GM21717 (cell line): ENCODE measurements at regions not wholly inside any gene's neighbourhood (a gene's known extent, or its start where the extent isn't known, plus 50 kb on each side); places are given as distances from the start of the nearest gene placed in this dataset.
"Not testable (repeated sequence)": the region's sequence is repeated elsewhere in the genome, so short reads cannot be mapped to it uniquely, and the experiment has no call there.

ENCODE experiments used
- ATAC-seq: cut with Tn5 transposase; IDR thresholded peaks from one replicate; pipeline ENCODE4 v1.9.1; 2021; ENCODE audit warnings: mild to moderate bottlenecking, moderate library complexity; ENCODE audit not compliant: unreplicated experiment

- not testable (repeated sequence) for ATAC-seq
These were observed 58.9 kb upstream of the NBPF20 start for GRCh38 chr1:145484257-145484656.

GRCh38 chr1:145482214-145482860 is 56.9 kb upstream of the NBPF20 start:
- not testable (repeated sequence) for ATAC-seq

- ATAC-seq: not testable (repeated sequence)
These were observed 50.6 kb upstream of the NBPF20 start for GRCh38 chr1:145475962-145476361.

GRCh38 chr1:145475369-145475915 is 50.0 kb upstream of the NBPF20 start:
- not testable (repeated sequence) for ATAC-seq
